Liver (tissue), 3 donors: ENCODE measurements at regions not wholly inside any gene's neighbourhood (a gene's known extent, or its start where the extent isn't known, plus 50 kb on each side); places are given as distances from the start of the nearest gene placed in this dataset.

Experiments used
- CTCF ChIP-seq: fragments of 150-350 bp; IDR thresholded peaks from 2 replicates; pipeline ENCODE4 v1.5.1; 2017; ENCODE audit warnings: improper control_type of control experiment, low read depth, low read length; ENCODE audit not compliant: missing input control
- REST ChIP-seq: IDR thresholded peaks from 2 replicates; pipeline ENCODE4 v1.6.1; 2016; ENCODE audit warnings: antibody characterized with exemption, mild to moderate bottlenecking
- RXRA ChIP-seq, 2 donors: IDR thresholded peaks; 2 replicates each; pipeline ENCODE4 v1.6.1; 2017 to 2018; ENCODE audit warnings: antibody characterized with exemption in 2 of 2, mild to moderate bottlenecking in 1 of 2
- ZBTB33 ChIP-seq: IDR thresholded peaks from 2 replicates; pipeline ENCODE4 v1.6.1; 2016; ENCODE audit warnings: antibody characterized with exemption
- donor health status: healthy.
- donor health status: healthy.

- TF ChIP-seq ZBTB33 (no peak), CTCF (no peak), RXRA (IDR thresholded peaks at IDR 0.05) (no peak), REST (no peak)
These were observed 195.0 kb downstream of the RGS3 start for GRCh38 chr9:113658545-113658895.
